HepG2 (cell line): ENCODE measurements at regions not wholly inside any gene's neighbourhood (a gene's known extent, or its start where the extent isn't known, plus 50 kb on each side); places are given as distances from the start of the nearest gene placed in this dataset.
A peak's percentile ranks its signal among the peaks of the same experiment; 100 is the strongest.

Experiments used
- AFF4 ChIP-seq: sonication (generic); formaldehyde crosslinking; IDR thresholded peaks from 2 replicates; pipeline ENCODE4 v1.4.0; 2020; ENCODE audit warnings: missing genetic modification reagents
- CBX2 ChIP-seq, 2 experiments: fragments of 200-600 bp in 1 of 2; sonication (generic); formaldehyde crosslinking in 1 of 2; IDR thresholded peaks; 2 replicates each; pipeline versions ENCODE4 v1.7.0 to v1.8.1; 2018 to 2022; ENCODE audit warnings: low read depth in 2 of 2, low read length in 1 of 2, mild to moderate bottlenecking in 1 of 2, missing genetic modification reagents in 1 of 2
- DPF2 ChIP-seq: sonication (generic); formaldehyde crosslinking; IDR thresholded peaks from 2 replicates; pipeline ENCODE4 v1.4.0; 2020; ENCODE audit warnings: mild to moderate bottlenecking, low read depth, missing genetic modification reagents, borderline replicate concordance
- ETS1 ChIP-seq: sonication (generic); formaldehyde crosslinking; IDR thresholded peaks from 2 replicates; pipeline ENCODE4 v1.4.0; 2020; ENCODE audit warnings: missing genetic modification reagents
- ETV5 ChIP-seq: IDR thresholded peaks from 2 replicates; pipeline ENCODE4 v1.6.1; 2018; ENCODE audit warnings: missing biosample characterization, missing genetic modification reagents, inconsistent platforms, borderline replicate concordance
- ETV6 ChIP-seq: sonication (generic); formaldehyde crosslinking; conservative IDR thresholded peaks from 2 replicates; pipeline ENCODE4 v1.4.0; 2020; ENCODE audit warnings: missing genetic modification reagents
- HOXA5 ChIP-seq: sonication (generic); formaldehyde crosslinking; IDR thresholded peaks from 2 replicates; pipeline ENCODE4 v1.4.0; 2020; ENCODE audit warnings: missing genetic modification reagents
- IRF2 ChIP-seq: IDR thresholded peaks from 2 replicates; pipeline ENCODE4 v1.6.1; 2018; ENCODE audit warnings: missing genetic modification reagents, missing compliant biosample characterization
- KLF16 ChIP-seq, 2 experiments: sonication (generic) in 1 of 2; formaldehyde crosslinking in 1 of 2; IDR thresholded peaks; 2 replicates each; pipeline versions ENCODE4 v1.6.1 to v1.8.0; 2016 to 2023; ENCODE audit warnings: missing genetic modification reagents in 2 of 2, missing compliant biosample characterization in 1 of 2
- MEF2D ChIP-seq: sonication (generic); formaldehyde crosslinking; IDR thresholded peaks from 2 replicates; pipeline ENCODE4 v1.5.1; 2020; ENCODE audit warnings: mild to moderate bottlenecking, missing genetic modification reagents
- NFYC ChIP-seq: IDR thresholded peaks from 2 replicates; pipeline ENCODE4 v1.6.1; 2016; ENCODE audit warnings: missing genetic modification reagents, missing compliant biosample characterization
- PITX1 ChIP-seq: sonication (generic); formaldehyde crosslinking; IDR thresholded peaks from 2 replicates; pipeline ENCODE4 v1.5.1; 2020; ENCODE audit warnings: mild to moderate bottlenecking, missing genetic modification reagents
- RARG ChIP-seq: sonication (generic); formaldehyde crosslinking; IDR thresholded peaks from 2 replicates; pipeline ENCODE4 v1.4.0; 2020; ENCODE audit warnings: low read depth, mild to moderate bottlenecking, missing genetic modification reagents
- RBAK ChIP-seq: sonication (generic); formaldehyde crosslinking; IDR thresholded peaks from 2 replicates; pipeline ENCODE4 v1.5.1; 2020; ENCODE audit warnings: mild to moderate bottlenecking, missing genetic modification reagents
- TCF7 ChIP-seq: sonication (generic); IDR thresholded peaks from 2 replicates; pipeline ENCODE4 v1.6.1; 2016; ENCODE audit warnings: antibody characterized with exemption, low read depth
- UBTF ChIP-seq: sonication (generic); formaldehyde crosslinking; IDR thresholded peaks from 2 replicates; pipeline ENCODE4 v1.4.0; 2020; ENCODE audit warnings: mild to moderate bottlenecking, missing genetic modification reagents
- ZC3H4 ChIP-seq: sonication (generic); formaldehyde crosslinking; IDR thresholded peaks from 2 replicates; pipeline ENCODE4 v1.4.0; 2020; ENCODE audit warnings: missing genetic modification reagents, borderline replicate concordance
- ZFYVE20 ChIP-seq: sonication (generic); formaldehyde crosslinking; IDR thresholded peaks from 2 replicates; pipeline ENCODE4 v1.8.0; 2023; ENCODE audit warnings: low read depth, mild to moderate bottlenecking, moderate library complexity, missing genetic modification reagents, borderline replicate concordance
- ZNF143 ChIP-seq: sonication (generic); formaldehyde crosslinking; IDR thresholded peaks from 2 replicates; pipeline ENCODE4 v1.4.0; 2020; ENCODE audit warnings: missing genetic modification reagents
- ZNF547 ChIP-seq: sonication (generic); formaldehyde crosslinking; IDR thresholded peaks from 2 replicates; pipeline ENCODE4 v1.5.1; 2020; ENCODE audit warnings: mild to moderate bottlenecking, missing genetic modification reagents
- ZSCAN25 ChIP-seq: sonication (generic); formaldehyde crosslinking; IDR thresholded peaks from 2 replicates; pipeline ENCODE4 v1.8.0; 2022; ENCODE audit warnings: mild to moderate bottlenecking, missing genetic modification reagents

GRCh38 chr20:50366270-50367103, 143.7 kb upstream of the PTPN1 start (continued):
- TF ChIP-seq ZNF143 (CRISPR knock-in tag): peak; percentile 60
- TF ChIP-seq NFYC (CRISPR knock-in tag): peak; percentile 60; the same call in 1 of the 2 replicates
- TF ChIP-seq UBTF (CRISPR knock-in tag): peak; percentile 66; the same call in 1 of the 2 replicates
- TF ChIP-seq TCF7: peak; percentile 90
- TF ChIP-seq ETV5 (CRISPR knock-in tag): peak; percentile 98
- 0 out of 2 replicates have a peak, but pooled peaks have one; percentile 41 for TF ChIP-seq RARG (CRISPR knock-in tag)
- peak; percentile 89 for TF ChIP-seq ETV6 (CRISPR knock-in tag)
- no peak; the same call in 1 of the 2 replicates for TF ChIP-seq RBAK (CRISPR knock-in tag)
- TF ChIP-seq DPF2 (CRISPR knock-in tag): peak; percentile 96
- TF ChIP-seq ZNF547: 0 out of 2 replicates have a peak, but pooled peaks have one; percentile 4
- peak in 1 of 2 experiments; percentile 70; a peak in 1 of 4 replicates for TF ChIP-seq KLF16 (CRISPR knock-in tag; IDR thresholded peaks at IDR 0.05)
- TF ChIP-seq ZFYVE20: no peak
- TF ChIP-seq PITX1: peak; percentile 90
- 0 out of 2 replicates have a peak, but pooled peaks have one; percentile 77 for TF ChIP-seq MEF2D (CRISPR knock-in tag)
- peak; percentile 93 for TF ChIP-seq HOXA5 (CRISPR knock-in tag)
- TF ChIP-seq CBX2 (IDR thresholded peaks at IDR 0.05; ENCODE audit: low read depth, low read length): no peak
- no peak for TF ChIP-seq CBX2 (CRISPR knock-in tag; IDR thresholded peaks at IDR 0.05; ENCODE audit: low read depth)
- 0 out of 2 replicates have a peak, but pooled peaks have one; percentile 56 for TF ChIP-seq AFF4 (CRISPR knock-in tag)
- TF ChIP-seq ETS1 (CRISPR knock-in tag): no peak
- TF ChIP-seq ZC3H4 (CRISPR knock-in tag): 0 out of 2 replicates have a peak, but pooled peaks have one; percentile 5
- TF ChIP-seq ZSCAN25 (CRISPR knock-in tag): peak; percentile 67; the same call in 1 of the 2 replicates
- peak; percentile 99 for TF ChIP-seq IRF2 (CRISPR knock-in tag)
